GM18505 (cell line): ENCODE measurements at regions not wholly inside any gene's neighbourhood (a gene's known extent, or its start where the extent isn't known, plus 50 kb on each side); places are given as distances from the start of the nearest gene placed in this dataset.

Experiments
- ATAC-seq: cut with Tn5 transposase; IDR thresholded peaks from one replicate; pipeline ENCODE4 v1.9.1; 2021; ENCODE audit not compliant: unreplicated experiment
- POLR2A ChIP-seq: IDR thresholded peaks from 4 replicates; pipeline ENCODE4 v1.6.1; 2011; ENCODE audit warnings: borderline replicate concordance; ENCODE audit not compliant: insufficient read depth, insufficient read length; ENCODE audit errors: extremely low read depth

DNA sequence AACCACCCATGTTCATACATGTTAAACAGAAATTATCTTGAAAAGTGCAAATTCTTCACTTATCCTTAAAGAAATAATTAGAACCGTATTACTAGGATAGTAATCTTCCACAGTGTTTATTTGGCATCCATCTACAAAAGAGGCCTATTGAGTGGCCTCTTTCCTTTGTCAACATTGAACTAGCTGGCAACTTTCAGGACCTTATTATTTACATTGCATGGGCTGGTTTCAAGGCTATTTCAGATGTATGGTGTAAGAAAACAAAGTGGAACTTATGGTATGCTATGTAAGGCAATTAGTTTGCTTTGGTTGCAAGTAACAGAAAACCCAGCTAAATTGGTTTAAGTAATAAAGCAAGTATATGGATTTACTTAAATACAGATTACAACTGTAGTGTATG is 324.6 kb downstream of the RBM43 start:
- ATAC-seq: no peak
- TF ChIP-seq POLR2A: no peak

DNA sequence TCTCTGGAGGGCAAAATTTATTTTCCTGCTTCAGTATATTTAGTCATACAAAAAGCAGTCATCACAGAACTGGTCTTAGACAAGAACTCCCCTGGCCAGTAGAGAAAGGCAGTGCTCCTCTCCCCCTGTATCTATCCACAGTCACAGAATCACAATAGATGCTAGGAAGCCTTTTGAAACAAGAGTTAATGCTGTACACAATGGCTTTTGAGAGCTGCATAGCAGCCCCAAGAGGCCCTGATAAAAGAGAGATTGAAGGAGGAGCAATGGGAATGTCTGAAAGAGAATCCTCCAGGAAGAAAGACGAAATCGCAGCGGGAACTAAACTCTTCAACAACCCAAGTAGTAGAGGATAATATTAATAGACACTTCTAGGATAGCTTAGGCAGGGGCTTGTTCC is 330.2 kb downstream of the RBM43 start:
- no peak for TF ChIP-seq POLR2A

DNA sequence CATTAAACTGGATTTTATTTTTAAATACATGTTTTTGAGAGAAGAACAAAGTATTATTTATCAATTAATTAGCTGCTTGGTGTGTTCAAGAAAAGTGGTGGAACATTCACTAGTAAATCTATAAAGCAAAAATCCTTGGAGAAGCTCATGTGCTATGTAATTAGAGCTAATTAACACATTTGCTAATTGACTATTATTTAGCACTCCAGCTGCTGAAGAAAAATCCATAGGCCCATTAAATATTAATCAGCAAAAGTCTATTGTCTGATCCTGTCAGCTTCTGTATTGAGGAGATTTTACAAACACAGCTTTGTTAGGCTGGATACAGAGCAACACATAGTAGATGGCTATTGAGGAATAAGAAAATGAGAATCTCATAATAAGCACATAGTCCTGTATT is 336.1 kb downstream of the RBM43 start:
- ATAC-seq: no peak
- no peak for TF ChIP-seq POLR2A

More for the DNA sequence above, 330.2 kb downstream of the RBM43 start:
- ATAC-seq: no peak

DNA sequence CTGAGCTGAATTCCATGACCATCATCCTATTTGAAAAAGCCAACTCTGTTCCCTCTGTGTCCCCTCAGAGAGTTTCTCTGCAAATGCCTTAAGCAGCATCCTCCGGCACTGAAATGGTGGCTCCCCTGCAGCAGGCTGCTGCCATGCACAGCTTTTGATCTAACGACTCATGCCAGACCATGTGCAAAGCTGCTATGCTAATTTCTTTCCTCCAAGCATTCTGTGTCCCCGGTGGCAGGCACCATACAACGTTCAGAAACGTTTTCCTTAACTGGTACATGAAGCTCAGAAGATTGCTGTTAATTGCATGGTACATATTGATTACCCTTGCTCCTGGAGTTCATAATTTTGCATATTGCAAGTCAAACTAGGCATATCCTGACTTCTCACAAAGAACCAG is 336.8 kb downstream of the RBM43 start:
- ATAC-seq: no peak
- TF ChIP-seq POLR2A: no peak

DNA sequence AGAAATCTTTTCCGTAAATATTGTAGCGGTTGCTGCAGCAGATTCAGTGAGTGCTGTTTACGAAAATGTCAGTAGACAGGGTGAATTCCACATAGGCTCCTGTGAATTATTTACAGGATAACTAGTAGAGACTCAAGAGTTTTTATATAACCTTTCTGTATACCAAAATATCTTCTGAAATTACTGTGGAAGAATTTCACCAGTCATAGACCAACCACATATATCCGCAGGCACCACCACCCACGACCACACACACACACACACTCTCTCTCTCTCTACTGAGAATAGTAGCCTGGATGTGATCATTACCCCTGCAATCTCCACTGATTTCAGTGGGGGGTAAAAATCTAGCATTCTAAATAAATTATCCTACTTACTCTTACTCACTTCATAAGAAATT is 341.8 kb downstream of the RBM43 start:
- no peak for TF ChIP-seq POLR2A

DNA sequence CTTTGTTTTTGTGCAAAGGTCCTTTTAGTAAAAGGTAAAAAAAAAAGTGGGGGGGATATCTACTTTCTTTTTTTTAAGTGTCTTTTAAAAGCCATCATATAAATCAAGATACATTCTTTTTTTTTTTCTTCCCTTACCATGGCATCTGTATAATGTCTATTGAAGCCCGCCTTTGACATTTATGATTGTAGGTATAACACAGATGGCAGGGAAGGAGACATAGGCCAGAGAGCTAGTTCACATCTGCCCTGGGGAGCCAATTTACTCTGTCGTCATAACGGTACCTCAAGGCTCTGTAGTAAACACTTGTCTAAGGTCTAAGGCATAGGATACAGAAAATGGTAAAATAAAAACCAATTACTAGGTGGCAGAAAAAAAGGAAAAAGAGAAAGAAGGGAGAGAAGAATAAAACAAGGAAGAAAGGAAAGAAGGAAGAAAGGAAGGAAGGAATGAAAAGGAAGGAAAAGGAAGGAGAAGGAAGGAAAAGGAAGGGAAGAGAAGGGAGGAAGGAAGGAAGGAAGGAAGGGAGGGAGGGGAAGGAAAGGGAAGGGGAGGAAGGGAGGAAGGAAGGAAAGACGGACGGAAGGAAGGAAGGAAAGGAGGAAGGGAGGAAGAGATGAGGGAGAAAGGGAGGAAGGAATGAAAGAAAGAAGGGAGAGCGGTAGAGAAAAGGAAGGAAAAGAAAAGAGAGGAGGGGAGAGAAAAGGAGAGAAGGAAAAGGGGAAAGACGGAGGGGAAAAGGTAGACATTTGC is 343.5 kb downstream of the RBM43 start:
- TF ChIP-seq POLR2A: no peak
- ATAC-seq: no peak

More for the DNA sequence above, 341.8 kb downstream of the RBM43 start:
- no peak for ATAC-seq

DNA sequence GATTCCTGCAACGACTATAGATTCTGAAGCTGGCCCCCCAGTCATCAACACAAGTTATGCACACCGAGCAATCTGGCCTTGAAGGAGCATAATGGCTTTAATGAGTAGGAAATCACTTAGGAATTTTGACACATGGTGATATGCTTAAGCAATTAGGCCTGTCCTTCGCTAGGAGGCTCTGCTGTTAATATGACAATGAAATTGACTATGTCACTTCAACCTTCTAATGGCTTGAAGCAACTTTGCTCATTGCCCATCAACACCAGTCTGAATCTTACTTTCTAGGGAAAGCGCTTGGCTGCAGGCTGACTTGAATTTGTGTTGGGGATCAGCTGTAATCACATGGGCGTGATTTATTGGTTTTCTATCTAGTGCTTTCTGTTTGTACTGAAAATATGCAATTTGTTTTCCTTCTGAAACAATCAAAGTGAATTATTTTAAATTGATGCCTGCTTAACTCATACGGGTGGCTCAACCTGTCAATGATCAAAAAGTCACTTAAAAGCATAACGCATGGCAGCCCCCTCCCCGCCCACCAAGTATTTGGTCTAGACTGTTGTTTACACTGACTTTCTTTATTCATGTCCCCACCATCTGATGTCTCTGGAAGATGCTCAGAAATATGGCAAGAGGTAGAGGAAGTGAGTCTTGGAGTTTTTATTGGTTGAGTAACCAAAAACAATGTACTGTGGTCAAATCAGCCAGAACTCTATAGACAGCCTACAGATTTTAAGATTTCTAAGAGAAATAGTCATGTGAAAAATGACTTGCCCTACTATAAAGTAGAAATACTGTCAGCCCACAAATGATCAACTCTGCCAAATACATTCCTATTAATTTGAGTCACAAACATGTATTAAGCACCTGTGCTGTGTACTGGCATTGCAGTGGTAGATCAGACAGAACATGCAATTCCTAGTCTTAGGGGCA is 344.9 kb downstream of the RBM43 start:
- no peak for TF ChIP-seq POLR2A
- no peak for ATAC-seq

DNA sequence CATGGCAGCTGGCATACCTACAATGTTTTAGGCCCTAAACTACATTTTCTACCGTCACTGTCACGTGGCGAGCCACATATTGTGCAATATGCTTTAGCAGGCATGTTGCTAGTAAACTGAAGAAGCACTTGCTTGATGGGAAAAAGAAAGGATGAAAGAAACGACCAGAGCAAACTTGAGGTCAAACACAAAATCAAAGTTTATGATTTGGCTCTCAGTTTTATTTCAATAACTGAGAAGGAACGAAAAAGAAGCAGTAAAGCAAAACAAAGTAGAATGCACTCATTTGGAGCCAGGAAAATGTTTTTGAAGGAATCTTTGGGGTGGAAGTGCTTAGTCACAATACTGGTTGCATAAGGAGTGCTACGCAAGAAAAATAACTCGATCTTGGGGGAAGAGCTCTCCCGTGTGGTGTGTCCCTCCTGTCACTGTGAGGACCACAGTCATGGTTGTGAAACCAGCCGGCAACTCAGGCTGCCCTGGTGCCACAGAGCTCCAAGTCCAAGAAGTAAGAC is 349.8 kb downstream of the RBM43 start:
- ATAC-seq: no peak
- no peak for TF ChIP-seq POLR2A

DNA sequence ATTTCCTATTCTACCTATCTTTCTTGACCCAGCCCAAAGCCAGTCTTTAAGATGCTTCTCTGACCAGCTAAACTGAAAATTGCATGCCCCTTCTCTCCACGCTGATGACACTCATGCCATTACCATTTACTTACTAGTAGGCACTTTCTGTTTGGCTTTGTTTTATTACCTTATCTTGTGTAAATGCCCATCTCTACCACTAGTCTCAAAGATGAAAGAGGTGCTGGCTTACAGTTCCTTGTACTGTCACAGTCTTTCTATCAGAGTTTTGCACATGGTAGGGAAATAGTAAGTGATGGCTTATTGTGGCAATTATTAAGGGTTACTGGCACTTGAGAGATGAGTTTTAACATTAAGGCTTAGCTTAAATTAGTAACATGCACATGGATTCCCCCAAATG is 352.1 kb downstream of the RBM43 start:
- ATAC-seq: no peak
- TF ChIP-seq POLR2A: no peak

DNA sequence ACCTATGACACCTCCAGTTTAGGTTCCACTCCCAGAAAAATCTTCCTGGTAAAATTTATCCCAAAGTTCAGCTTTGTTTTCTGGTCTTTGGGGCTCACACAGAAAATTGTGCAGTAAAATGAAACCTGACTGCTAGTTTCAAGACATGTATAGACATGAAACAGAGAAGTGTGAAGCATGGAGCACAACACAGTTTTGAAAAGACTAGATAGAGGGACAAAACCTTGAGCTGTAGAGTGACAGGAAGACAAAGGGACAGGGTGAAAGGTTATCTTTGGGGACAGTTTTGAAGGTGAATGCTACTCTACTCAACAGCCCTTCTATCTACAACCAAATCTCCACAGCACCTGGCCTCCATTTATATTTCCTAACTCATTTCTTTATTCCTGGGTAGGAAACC is 352.6 kb downstream of the RBM43 start:
- TF ChIP-seq POLR2A: no peak
- ATAC-seq: no peak

DNA sequence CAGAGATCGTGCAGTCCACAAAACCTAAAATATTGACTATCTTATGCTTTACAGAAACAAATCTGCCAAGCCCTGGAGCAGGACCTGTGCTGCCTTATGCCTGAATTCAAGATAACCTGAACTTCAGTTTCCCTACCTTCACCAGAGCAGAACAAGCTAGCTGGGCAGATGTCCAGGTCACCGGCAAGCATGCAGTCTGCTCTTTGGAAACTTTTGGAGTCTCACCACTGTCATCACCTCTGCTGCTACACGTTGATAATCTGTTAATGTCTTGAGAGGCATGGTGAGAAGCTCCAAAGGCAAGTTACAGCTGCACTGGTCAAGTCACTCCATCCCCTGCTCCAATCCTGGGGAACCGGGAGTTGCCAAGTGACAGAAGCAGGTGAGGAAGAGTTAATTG is 354.2 kb downstream of the RBM43 start:
- no peak for ATAC-seq
- no peak for TF ChIP-seq POLR2A

DNA sequence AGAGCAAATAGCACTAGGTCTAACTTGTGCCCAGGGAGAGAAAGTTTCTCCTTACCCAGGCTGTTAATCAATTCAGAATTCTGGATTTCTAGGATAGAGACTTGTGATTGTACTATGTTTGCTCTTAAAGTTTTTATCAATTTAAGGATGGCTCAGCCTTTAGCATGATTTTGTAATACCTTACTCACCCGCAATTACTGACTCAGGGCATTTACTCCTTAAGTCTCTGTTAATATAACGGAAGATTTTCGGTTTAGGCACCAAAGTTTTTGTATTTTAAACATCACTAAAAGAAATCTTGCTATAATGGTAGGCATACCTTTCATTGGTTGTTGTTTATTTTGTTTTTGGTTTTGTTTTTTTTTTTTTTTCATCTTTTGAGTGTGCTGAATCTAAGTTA is 358.2 kb downstream of the RBM43 start:
- no peak for ATAC-seq
- no peak for TF ChIP-seq POLR2A

DNA sequence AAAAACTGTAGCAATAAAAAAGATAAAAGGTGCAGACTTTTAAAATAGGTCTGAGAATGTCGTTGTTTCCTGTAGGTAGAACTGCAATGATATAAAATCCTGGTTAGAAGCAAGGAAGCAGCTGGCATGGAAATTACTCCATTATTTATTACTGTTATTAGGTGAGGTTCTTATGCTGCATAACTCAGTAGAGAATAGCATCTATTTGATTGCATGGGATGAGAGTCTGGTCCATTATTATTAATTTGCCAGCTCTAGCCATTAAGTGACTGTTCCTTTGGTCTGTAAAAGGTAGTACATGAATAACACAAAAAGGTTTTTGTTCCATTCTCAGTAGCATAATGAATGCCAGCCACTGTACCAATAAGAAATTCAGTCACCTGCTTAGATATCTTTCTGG is 358.6 kb downstream of the RBM43 start:
- no peak for TF ChIP-seq POLR2A
- ATAC-seq: no peak

DNA sequence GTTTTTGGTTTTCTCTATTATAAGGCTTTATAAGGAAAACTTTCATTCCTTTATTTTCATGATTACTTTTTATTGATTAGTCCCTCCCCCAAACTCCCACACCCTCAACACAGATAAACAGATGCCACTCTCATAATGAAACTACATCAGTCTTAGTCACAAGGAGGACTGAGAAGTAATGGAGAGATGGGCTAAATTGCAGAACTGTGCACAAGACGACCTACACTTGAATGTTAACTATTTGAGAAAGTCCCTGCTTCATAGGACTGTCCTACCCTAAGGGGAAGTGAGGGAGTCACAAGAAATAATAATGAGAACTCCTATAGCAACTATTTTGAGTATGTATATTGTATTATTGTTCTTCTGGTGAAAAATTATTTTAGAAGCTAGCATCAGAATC is 360.8 kb downstream of the RBM43 start:
- no peak for TF ChIP-seq POLR2A
- no peak for ATAC-seq
